ENCODE measurements at regions not wholly inside any gene's neighbourhood (a gene's known extent, or its start where the extent isn't known, plus 50 kb on each side); places are given as distances from the start of the nearest gene placed in this dataset.
"Not testable (repeated sequence)": the region's sequence is repeated elsewhere in the genome, so short reads cannot be mapped to it uniquely, and the experiment has no call there.

GRCh38 chr2:359047-359446 lies 71.2 kb upstream of the ALKAL2 start:
- DNase-seq (ENCODE audit: low read depth) = no peak
- TF ChIP-seq CTCF (IDR thresholded peaks at IDR 0.05; ENCODE audit: insufficient read depth, low read depth, low read length, missing control alignments) = no peak
- H3K4me3 ChIP-seq (ENCODE audit: low read depth, low read length) = no peak overlapping the region

GRCh38 chr2:357811-358210 lies 69.9 kb upstream of the ALKAL2 start:
- DNase-seq (ENCODE audit: low read depth) = no peak
- H3K4me3 ChIP-seq (ENCODE audit: low read depth, low read length) = no peak overlapping the region
- no peak for TF ChIP-seq CTCF (IDR thresholded peaks at IDR 0.05; ENCODE audit: insufficient read depth, low read depth, low read length, missing control alignments)

GRCh38 chr2:356304-356703 lies 68.4 kb upstream of the ALKAL2 start:
- DNase-seq (ENCODE audit: low read depth); H3K4me3 ChIP-seq (ENCODE audit: low read depth, low read length): not testable (repeated sequence)

GRCh38 chr2:355773-356172 lies 67.9 kb upstream of the ALKAL2 start:
- no peak overlapping the region for H3K4me3 ChIP-seq (ENCODE audit: low read depth, low read length)
- no peak for DNase-seq (ENCODE audit: low read depth)
- TF ChIP-seq CTCF (IDR thresholded peaks at IDR 0.05; ENCODE audit: insufficient read depth, low read depth, low read length, missing control alignments) = no peak

- TF ChIP-seq CTCF (IDR thresholded peaks at IDR 0.05; ENCODE audit: insufficient read depth, low read depth, low read length, missing control alignments) = no peak
- no peak for DNase-seq (ENCODE audit: low read depth)
- H3K4me3 ChIP-seq (ENCODE audit: low read depth, low read length) = no peak overlapping the region
These were observed 64.8 kb upstream of the ALKAL2 start for GRCh38 chr2:352696-353095.

- DNase-seq (ENCODE audit: low read depth) = no peak
- TF ChIP-seq CTCF (IDR thresholded peaks at IDR 0.05; ENCODE audit: insufficient read depth, low read depth, low read length, missing control alignments) = no peak
- H3K4me3 ChIP-seq (ENCODE audit: low read depth, low read length) = no peak overlapping the region
These were observed 61.5 kb upstream of the ALKAL2 start for GRCh38 chr2:349390-349789.

- DNase-seq (ENCODE audit: low read depth) = no peak
- TF ChIP-seq CTCF (IDR thresholded peaks at IDR 0.05; ENCODE audit: insufficient read depth, low read depth, low read length, missing control alignments) = no peak
- H3K4me3 ChIP-seq (ENCODE audit: low read depth, low read length) = no peak overlapping the region
These were observed 60.5 kb upstream of the ALKAL2 start for GRCh38 chr2:348361-348916.
